ENCODE measurements at regions not wholly inside any gene's neighbourhood (a gene's known extent, or its start where the extent isn't known, plus 50 kb on each side); places are given as distances from the start of the nearest gene placed in this dataset.

DNA sequence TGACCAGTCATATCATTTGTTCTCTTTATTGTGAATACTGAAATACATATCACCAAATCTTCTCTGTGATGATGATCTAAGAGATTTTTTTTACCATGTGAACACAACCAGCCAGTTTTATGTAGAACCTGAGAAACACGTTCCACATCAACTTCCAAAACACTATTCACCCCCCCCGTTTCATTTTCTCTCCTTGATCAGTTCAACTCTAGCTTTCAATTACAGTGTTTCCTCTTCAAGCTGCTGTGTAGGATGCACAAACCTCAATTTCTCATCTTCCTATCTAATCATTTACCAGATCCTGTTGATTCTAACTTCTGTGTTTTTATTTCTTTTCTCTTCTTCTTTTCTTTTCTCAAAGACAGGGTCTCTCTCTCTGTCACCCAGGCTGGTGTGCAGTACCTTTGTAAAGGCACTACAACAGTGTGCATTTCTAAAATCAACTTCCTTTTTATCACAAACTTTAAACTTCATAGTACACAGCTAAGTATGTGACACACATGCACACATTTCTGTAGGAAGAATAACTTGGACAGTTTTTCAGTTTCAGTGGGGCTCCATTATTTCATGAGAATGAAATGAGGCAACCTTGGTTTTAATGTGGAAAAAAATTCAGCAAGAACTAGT is 149.9 kb upstream of the FBXO33 start:
- 18 to 24% methylated on average over 2 of the region's 2 CpGs for WGBS, 2 donors
- Histone ChIP-seq H3K9me3 (no peaks in the 10 kb centered on the region), H3K4me3 (no peak overlapping the region), H3K27me3 (no peaks in the 10 kb centered on the region), H3K36me3 (replicated peaks in 1 of 2; ENCODE audit: insufficient read depth in 1 of 2, low read depth in 2 of 2) (no peaks in the 10 kb centered on the region), H3K4me1 (no peaks in the 10 kb centered on the region), H3K27ac (no peak overlapping the region)
- no peak for DNase-seq
- no peak for TF ChIP-seq POLR2A (IDR thresholded peaks at IDR 0.05)
- TF ChIP-seq, protein P1, sequence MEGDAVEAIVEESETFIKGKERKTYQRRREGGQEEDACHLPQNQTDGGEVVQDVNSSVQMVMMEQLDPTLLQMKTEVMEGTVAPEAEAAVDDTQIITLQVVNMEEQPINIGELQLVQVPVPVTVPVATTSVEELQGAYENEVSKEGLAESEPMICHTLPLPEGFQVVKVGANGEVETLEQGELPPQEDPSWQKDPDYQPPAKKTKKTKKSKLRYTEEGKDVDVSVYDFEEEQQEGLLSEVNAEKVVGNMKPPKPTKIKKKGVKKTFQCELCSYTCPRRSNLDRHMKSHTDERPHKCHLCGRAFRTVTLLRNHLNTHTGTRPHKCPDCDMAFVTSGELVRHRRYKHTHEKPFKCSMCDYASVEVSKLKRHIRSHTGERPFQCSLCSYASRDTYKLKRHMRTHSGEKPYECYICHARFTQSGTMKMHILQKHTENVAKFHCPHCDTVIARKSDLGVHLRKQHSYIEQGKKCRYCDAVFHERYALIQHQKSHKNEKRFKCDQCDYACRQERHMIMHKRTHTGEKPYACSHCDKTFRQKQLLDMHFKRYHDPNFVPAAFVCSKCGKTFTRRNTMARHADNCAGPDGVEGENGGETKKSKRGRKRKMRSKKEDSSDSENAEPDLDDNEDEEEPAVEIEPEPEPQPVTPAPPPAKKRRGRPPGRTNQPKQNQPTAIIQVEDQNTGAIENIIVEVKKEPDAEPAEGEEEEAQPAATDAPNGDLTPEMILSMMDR (IDR thresholded peaks at IDR 0.05), result no peak
- intact Hi-C loops (cut with DNase I), result no loop called here
- ATAC-seq, result no peak

DNA sequence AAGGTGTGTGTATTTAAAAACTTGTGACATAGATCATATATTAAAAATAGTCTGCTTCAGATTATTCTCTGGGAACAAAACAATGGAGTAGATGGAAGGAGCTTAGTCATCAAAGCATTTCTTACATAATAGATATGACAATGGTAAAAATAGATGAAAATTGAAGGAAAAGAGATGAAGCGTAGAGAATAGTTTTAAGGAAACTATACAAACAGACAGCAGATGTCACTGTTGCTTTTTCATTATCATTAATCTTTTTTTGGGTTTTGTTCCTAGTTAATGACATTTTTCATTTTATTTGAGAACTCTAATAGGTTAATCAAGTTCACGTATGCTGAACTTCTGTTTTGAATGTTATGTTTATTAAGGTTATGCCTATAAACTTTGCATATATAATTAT is 149.2 kb upstream of the FBXO33 start:
- H3K4me3 ChIP-seq, result no peak overlapping the region
- DNase-seq (no peak), ATAC-seq (no peak)
- H3K27me3 ChIP-seq, result no peaks in the 10 kb centered on the region
- WGBS, 2 donors, result 68 to 72% methylated on average over 2 of the region's 2 CpGs
- no peak overlapping the region for H3K27ac ChIP-seq
- intact Hi-C loops (cut with DNase I), result no loop called here
- no peak for TF ChIP-seq POLR2A (IDR thresholded peaks at IDR 0.05)
- TF ChIP-seq, protein P1 (IDR thresholded peaks at IDR 0.05), result no peak
- no peaks in the 10 kb centered on the region for H3K9me3 ChIP-seq
- H3K4me1 ChIP-seq, result no peaks in the 10 kb centered on the region
- H3K36me3 ChIP-seq (replicated peaks in 1 of 2; ENCODE audit: insufficient read depth in 1 of 2, low read depth in 2 of 2), result no peaks in the 10 kb centered on the region

DNA sequence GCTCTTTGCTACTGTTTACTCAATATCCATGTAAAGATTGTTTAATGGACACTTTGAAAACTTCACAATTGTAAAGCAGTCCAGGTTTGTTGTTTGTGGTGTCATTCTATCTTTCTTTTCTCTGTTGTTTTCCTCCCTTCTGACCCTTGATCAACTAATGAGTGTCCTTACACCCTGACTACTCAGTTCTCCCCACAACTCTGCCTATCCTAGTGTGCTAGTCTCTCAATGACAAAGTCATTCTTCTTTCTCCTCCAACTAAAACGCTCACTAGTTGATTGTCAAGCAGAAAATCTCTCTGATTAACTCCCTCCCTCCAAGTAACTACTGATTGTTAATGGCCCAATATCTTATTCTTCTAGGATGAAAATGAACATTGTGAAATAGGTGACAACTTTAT is 148.5 kb upstream of the FBXO33 start:
- Histone ChIP-seq H3K27me3 (no peaks in the 10 kb centered on the region), H3K4me3 (no peak overlapping the region), H3K36me3 (replicated peaks in 1 of 2; ENCODE audit: insufficient read depth in 1 of 2, low read depth in 2 of 2) (no peaks in the 10 kb centered on the region), H3K4me1 (no peaks in the 10 kb centered on the region), H3K9me3 (no peaks in the 10 kb centered on the region), H3K27ac (no peak overlapping the region)
- TF ChIP-seq, protein P1 (IDR thresholded peaks at IDR 0.05), result no peak
- no peak for TF ChIP-seq POLR2A (IDR thresholded peaks at IDR 0.05)
- 14 to 21% methylated on average over 1 of the region's 1 CpG for WGBS, 2 donors
- intact Hi-C loops (cut with DNase I), result no loop called here
- ATAC-seq (no peak), DNase-seq (no peak)

DNA sequence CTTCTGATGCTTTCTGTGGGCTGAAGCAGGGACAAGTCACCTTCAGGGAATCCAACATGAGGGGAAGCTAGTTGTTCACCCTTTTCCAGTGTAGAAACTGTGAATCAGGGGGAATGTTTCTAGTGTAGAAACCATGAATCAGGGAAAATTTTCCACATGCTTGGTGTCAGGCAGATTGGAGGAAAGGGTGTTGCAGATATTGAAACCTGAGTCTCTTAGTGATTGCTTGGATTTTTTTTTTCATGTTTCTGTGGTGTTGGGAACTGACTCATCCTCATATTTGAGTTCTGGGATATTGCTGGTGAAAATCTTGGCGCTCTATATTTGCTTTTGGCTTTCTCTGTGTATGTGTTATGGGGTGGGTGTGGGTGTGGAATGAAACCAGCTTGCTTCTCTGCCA is 144.5 kb upstream of the FBXO33 start:
- Histone ChIP-seq H3K36me3 (replicated peaks in 1 of 2; ENCODE audit: insufficient read depth in 1 of 2, low read depth in 2 of 2) (no peaks in the 10 kb centered on the region), H3K4me1 (no peaks in the 10 kb centered on the region), H3K27me3 (no peaks in the 10 kb centered on the region), H3K9me3 (no peaks in the 10 kb centered on the region), H3K4me3 (no peak overlapping the region), H3K27ac (no peak overlapping the region)
- 78 to 100% methylated on average over 1 of the region's 1 CpG for WGBS, 2 donors
- intact Hi-C loops (cut with DNase I), result no loop called here
- DNase-seq (no peak), ATAC-seq (no peak)
- TF ChIP-seq, protein P1 (IDR thresholded peaks at IDR 0.05), result no peak
- TF ChIP-seq POLR2A (IDR thresholded peaks at IDR 0.05), result no peak

DNA sequence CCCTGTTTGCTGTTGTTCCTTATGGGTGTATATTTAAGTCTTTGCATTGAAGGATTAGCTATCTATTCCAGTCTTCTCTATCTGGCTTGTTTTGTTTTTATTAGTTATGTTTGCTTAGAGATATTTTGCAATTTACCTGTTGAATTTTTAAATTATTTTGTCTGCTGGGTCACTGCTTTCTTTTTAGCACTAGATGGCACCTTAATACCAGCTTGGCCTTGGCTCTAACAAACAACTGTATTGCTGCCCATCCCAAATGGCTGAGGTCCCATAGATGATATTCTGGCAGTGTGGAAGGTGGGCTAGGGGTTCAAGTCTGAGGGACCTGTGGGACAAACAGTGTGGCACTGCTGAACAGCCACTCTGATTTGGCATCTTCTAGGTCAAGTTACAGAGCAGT is 144.0 kb upstream of the FBXO33 start:
- TF ChIP-seq, protein P1 (IDR thresholded peaks at IDR 0.05), result no peak
- TF ChIP-seq POLR2A (IDR thresholded peaks at IDR 0.05), result no peak
- Histone ChIP-seq H3K4me1 (no peaks in the 10 kb centered on the region), H3K36me3 (replicated peaks in 1 of 2; ENCODE audit: insufficient read depth in 1 of 2, low read depth in 2 of 2) (no peaks in the 10 kb centered on the region), H3K4me3 (no peak overlapping the region), H3K9me3 (no peaks in the 10 kb centered on the region), H3K27ac (no peak overlapping the region), H3K27me3 (no peaks in the 10 kb centered on the region)
- intact Hi-C loops (cut with DNase I), result no loop called here
- ATAC-seq (no peak), DNase-seq (no peak)
